Left hindlimb (tissue), 1 donor: ENCODE measurements at regions not wholly inside any gene's neighbourhood (a gene's known extent, or its start where the extent isn't known, plus 50 kb on each side); places are given as distances from the start of the nearest gene placed in this dataset.
A peak's percentile ranks its signal among the peaks of the same experiment; 100 is the strongest.

Source experiments
- DNase-seq: peaks from one replicate; pipeline ENCODE4 v3.0.0-alpha.2; 2018

GRCh38 chr18:75839041-75839440, 411.5 kb upstream of the SMIM21 start:
- no peak for DNase-seq

GRCh38 chr18:75837316-75837715, 409.8 kb upstream of the SMIM21 start:
- DNase-seq: no peak

GRCh38 chr18:75836516-75836915, 409.0 kb upstream of the SMIM21 start:
- no peak for DNase-seq

DNA sequence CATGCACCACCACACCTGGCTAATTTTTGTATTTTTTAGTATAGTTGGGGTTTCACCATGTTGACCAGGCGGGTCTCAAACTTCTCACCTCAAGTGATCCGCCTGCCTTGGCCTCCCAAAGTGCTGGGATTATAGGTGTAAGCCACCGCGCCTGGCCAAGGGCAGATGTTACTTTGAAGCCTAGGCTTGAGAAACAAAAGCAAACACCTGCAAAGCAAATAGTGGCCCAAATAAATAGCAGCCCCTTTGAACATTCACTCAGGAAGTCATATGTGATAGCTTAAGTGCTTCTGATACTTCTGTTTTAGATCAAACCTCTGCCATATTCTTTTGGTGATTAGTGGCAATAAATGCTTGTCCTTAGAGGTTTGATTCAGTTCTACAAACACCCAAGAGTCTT, 404.5 kb upstream of the SMIM21 start:
- no peak for DNase-seq

DNA sequence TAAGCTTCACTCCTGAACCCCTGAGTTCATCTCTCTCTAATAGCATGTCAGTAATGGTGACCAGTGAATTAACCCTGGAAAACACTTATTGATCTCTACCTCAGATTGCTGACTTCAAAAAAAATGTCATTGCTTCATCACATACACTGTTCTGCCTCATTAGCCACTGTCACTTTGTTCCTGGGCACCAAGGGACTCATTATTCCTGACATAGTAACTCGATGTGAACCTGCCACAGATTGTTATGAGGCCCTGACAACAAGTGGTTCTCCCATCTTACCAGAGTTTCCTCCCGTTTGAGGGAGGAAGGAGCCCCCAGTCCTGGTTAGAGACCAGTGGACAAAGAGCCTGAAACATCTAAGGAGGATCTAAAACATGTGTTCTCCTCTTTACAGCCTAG, 403.3 kb upstream of the SMIM21 start:
- no peak for DNase-seq

DNA sequence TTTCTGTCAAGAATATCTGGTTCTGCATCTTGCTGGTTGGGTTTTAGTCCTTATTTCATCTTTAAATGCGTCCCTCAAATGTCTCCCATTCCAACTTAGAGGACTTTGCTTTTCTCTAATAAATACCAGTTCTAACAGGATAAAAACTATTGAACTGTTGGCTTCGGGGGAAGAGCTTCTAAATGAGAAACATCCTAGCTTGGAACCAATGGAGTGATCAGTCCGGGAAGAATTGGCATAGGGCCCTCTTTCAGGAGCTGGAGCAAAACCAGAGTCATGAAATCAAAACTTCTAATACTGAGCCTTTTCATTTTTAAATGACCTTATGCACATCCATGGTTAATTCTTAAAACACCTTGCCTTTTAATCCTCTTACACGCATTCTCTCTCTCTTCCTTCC, 401.6 kb upstream of the SMIM21 start:
- DNase-seq: peak; percentile 38

- DNase-seq: no peak
Observed at GRCh38 chr18:75828379-75828778, 400.9 kb upstream of the SMIM21 start.

- no peak for DNase-seq
Observed at GRCh38 chr18:75827751-75828287, 400.3 kb upstream of the SMIM21 start.

- no peak for DNase-seq
Observed at GRCh38 chr18:75824661-75825060, 397.2 kb upstream of the SMIM21 start.

GRCh38 chr18:75823471-75823870, 396.0 kb upstream of the SMIM21 start:
- no peak for DNase-seq

GRCh38 chr18:75818383-75818782, 390.9 kb upstream of the SMIM21 start:
- no peak for DNase-seq

- no peak for DNase-seq
Observed at GRCh38 chr18:75815767-75816166, 388.3 kb upstream of the SMIM21 start.

DNA sequence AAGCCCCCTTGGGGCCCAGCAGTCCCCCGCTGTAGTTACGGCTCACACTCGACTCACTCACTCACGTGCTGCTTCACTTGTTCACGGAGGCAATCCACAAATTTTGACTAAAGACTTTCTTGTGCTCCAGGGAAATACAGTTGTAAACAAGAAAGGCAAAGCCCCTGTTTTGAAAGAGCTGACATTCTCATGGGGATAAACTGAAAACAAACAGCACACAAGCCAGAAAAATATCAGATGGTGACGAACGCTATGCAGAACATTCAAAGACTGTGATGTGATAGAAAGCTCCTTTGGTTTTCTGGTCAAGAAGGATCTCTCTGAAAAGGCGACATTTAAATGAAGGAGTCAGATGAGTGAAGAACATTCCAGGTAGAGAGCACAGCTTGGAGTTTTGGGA, 385.3 kb upstream of the SMIM21 start:
- DNase-seq: no peak

- DNase-seq: no peak
Observed at GRCh38 chr18:75810961-75811551, 383.6 kb upstream of the SMIM21 start.

DNA sequence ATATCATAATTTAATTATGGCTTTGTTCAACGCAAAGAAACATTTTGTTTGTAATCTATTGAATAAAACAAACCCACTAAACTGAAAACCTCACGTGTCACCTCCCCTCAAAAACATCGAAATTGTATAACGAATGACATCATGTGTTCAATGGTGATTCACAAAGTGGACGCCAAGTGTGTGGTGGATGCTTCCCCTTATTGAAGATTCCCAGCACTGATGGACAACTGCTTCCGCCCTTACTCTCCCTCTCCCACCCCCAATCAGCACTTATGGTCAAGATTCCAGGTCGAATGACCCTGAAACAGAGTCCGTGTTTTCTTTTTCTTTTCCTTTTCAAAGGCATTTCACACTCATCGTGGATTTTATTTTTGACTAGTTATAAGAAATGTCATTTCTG, 383.0 kb upstream of the SMIM21 start:
- DNase-seq: no peak

DNA sequence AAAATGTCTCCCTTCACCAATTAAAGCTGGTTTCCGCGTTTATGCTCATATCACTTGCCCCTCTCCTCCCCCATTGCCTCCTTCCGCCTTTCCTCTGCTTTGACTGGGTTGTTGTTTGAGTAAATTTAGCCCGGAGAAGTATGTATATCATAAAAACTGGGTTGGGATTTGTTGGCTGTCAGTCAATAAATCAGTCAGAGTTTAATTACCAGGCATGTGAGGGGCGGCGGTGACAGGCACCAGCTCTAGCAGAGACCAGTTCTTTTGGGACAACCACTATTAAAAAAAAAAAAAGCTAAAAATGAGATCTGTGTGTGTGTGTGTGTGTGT, 382.4 kb upstream of the SMIM21 start:
- DNase-seq: no peak

DNA sequence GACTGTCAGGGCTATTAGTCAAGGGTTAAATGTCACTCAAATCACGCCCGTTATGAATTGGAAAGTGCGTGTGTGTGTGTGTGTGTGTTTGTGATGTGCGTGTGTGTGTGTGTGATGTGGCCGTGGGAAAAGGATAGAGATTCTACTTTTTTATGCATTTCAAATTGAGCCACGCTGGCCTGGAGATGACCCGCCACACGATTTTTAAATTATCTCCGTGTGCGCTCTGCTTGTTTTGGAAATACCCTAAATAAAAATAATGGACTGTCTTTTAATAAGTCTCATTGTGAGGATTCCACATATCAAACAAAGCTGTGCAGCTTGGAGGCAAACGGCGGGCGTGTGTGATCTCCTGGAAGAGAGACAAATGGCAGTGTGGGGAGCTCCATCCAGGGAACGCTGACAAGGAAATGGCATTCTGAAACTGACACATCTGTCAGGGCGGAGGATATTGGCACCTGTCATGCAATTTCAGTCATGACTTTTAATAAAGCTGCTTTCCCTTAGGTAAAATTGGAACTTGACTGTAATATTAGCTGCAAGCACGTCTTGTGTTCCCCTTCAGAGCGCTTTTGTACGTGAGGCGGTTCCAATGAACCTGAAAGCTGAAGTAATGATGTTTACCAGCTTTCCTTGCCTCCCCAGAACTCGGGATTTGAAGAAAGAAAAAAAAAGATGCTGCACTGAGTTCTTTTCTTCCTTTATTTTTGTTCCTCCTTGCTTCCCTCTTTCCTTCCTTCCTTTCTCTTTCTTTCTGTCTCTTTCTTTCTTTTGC, 381.8 kb upstream of the SMIM21 start:
- DNase-seq: peak; percentile 62

DNA sequence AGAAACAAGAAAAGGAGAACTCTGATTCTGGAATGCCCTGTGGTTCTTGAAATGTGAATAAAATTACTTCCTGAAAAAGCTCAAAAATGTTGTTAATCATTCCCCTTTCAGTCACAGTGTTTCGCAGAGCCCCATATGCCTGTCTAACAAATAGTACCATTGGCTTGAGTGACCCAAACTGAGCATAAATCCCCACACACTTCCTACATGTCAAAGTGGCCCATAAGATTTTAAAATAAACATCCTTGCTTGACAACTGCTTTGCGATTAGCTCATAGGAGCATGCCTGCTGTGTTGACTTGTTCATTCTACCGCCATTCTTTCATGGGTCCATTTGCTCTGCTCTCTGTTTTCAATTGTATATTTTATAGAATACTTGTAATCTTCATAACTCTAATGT, 377.8 kb upstream of the SMIM21 start:
- no peak for DNase-seq

- DNase-seq: no peak
Observed at GRCh38 chr18:75802681-75803080, 375.2 kb upstream of the SMIM21 start.

GRCh38 chr18:75801178-75801577, 373.7 kb upstream of the SMIM21 start:
- DNase-seq: no peak

- DNase-seq: no peak
Observed at GRCh38 chr18:75800331-75800648, 372.8 kb upstream of the SMIM21 start.

GRCh38 chr18:75799449-75800330, 372.2 kb upstream of the SMIM21 start:
- DNase-seq: no peak

DNA sequence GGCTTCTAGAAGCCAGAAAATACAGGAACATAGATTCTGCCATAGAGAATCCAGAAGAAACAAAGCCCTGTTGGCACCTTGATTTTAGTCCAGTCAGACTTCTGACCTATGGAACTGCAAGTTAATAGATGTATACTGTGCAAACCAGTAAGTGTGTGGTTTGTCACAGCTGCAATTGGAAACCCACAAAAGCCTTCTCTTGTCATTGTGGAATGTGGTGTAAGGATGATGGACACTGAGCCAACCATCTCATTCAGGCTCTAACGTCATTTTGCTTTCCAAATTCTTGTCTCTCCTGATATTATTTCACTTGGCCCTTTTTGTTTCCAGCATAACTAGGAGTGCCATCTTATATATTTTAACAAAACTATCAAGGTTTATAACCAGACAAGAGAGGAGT, 369.5 kb upstream of the SMIM21 start:
- DNase-seq: no peak

- DNase-seq: no peak
Observed at GRCh38 chr18:75790796-75791195, 363.3 kb upstream of the SMIM21 start.
